GM12873 (cell line): ENCODE measurements at regions not wholly inside any gene's neighbourhood (a gene's known extent, or its start where the extent isn't known, plus 50 kb on each side); places are given as distances from the start of the nearest gene placed in this dataset.

Experiments
- TF ChIP-seq, protein P1 (sequence below): IDR thresholded peaks from 2 replicates; pipeline ENCODE4 v1.5.1; 2012; ENCODE audit warnings: low read depth, mild to moderate bottlenecking, moderate library complexity, low read length, control low read depth; ENCODE audit not compliant: insufficient read depth; ENCODE audit errors: missing control alignments

DNA sequence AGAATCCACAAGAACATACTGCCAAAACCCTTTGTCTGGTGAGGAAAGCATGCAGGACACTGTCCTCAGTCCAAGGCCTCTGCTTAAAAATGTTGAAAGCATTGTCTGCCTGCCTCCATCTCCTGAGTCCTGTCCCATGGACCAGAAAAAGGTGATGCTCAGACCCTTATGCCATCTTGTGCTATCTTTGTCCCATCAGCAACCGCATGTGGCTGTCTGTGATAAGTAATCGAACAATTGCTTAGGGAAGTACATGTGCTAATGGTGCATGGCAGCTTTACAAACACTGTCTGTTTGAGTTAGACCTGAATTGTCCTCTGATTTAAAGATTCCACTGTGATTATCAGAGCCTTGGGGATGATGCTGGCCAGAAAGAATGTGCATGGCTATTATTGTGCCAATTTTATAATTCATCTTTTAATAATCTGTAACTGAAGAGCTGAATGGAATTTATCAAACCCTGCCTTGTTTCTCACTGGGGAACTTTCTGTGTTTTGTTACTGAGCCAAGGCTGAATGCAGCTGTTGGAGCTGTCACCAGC lies 177.5 kb downstream of the DACT1 start:
- TF ChIP-seq, protein P1, sequence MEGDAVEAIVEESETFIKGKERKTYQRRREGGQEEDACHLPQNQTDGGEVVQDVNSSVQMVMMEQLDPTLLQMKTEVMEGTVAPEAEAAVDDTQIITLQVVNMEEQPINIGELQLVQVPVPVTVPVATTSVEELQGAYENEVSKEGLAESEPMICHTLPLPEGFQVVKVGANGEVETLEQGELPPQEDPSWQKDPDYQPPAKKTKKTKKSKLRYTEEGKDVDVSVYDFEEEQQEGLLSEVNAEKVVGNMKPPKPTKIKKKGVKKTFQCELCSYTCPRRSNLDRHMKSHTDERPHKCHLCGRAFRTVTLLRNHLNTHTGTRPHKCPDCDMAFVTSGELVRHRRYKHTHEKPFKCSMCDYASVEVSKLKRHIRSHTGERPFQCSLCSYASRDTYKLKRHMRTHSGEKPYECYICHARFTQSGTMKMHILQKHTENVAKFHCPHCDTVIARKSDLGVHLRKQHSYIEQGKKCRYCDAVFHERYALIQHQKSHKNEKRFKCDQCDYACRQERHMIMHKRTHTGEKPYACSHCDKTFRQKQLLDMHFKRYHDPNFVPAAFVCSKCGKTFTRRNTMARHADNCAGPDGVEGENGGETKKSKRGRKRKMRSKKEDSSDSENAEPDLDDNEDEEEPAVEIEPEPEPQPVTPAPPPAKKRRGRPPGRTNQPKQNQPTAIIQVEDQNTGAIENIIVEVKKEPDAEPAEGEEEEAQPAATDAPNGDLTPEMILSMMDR, result no peak

DNA sequence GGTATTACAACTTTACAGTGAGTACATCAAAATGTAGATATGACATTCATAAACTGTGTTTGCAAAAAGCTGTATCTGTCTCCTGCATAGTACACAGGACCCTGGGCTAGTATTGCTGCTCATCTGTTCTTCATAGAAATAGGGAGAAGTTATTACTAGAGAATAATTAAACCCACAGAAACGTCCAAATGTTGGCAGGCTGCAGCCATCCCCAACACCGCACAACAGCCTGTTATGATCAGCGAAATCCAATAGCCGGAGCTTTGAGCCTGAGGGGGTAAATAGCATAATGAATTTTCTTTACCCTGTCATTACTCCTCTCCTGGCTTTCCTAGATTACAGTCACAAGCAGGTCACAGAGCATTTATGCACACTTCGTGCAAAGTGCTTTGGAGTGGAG lies 178.0 kb downstream of the DACT1 start:
- TF ChIP-seq, protein P1, result no peak

DNA sequence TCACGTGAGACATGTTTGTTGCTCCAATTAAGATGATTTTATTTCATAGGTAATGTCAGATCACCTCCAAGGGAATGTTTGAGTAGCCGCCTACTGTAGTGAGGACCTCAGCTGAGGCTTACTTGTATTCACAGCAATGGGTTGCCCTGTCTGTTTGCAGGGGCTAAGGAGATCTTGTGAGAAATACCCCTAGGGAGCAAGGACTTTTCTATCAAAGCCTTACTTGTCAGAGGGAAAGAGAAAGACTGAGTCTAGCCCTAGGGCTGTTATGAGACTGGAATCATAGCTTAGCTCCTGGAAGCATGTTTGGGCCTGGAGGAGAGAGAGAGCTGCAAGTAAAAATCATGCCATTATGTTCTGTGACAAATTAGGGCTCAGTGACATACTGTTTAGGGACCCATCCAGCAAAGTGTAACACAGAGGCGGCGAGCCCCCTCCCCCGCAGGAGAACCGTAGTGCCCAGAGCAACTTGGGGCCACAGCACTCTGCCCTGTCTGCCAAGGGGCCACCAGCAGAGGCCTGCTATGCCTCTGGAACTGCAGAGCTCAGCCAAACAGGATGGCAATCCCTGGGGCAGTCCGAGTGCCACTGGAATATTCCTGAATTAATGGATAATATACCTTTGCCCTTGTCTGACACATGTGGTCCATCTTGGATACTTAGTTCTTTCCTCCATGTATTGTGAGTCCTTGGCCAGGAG lies 178.8 kb downstream of the DACT1 start:
- TF ChIP-seq, protein P1, result no peak

DNA sequence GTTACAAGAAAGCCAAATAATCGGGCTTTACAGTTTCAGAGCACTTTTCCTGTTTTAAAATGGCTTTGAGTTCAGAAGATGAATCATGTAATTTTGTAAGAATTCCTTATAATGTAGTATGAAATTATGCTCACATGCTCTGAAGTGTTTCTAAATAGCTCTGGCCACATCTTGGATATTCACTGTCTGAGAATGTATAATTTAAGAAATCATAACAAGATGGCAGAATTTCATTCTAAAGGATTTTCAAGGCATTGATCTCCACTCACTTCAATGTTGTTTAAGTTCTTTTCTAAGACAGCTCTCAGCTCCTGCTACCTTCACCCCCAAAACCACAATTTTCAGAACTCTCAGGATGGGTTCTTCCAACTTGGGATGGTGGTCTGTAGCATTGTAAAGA lies 180.1 kb downstream of the DACT1 start:
- TF ChIP-seq, protein P1, result no peak

DNA sequence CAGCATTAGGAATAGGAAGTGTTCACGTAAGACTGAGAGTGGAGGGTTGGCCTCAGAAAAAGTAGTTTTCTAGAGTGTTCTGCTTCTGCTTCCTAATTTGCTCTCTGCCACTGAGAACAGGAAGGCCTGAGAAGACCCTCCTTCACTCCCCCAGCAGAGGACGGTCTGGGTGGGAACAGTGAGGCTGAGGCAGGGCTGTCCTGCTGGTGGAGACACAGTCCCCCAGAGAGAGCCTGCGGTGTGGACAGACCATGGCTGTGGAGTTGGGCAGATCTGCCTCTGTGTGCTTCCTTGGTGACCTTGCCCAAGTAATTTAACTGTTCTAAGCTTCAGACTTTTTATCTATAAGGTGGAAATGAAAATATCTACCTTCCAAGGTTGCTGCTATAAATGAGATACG lies 182.3 kb downstream of the DACT1 start:
- TF ChIP-seq, protein P1, result no peak

DNA sequence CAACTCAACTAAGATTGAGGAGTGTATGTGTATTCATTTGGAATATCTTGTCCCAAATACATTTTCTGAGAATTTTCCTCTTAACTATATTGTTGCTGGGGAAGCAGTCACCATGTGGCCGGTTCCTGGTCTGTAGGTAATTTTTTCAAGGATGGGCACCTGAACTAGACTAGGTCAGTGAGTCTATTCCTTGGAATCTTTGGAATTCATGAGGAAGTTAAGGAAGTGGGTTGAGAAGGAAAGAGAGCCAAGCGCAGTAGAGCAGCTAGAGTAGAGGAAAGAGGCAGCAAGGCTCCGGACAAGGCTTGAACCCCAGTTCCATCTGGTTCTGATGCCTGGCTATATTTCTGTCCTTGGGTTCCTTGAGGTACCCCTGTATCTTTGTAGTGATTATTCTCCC lies 183.7 kb downstream of the DACT1 start:
- TF ChIP-seq, protein P1, result no peak

DNA sequence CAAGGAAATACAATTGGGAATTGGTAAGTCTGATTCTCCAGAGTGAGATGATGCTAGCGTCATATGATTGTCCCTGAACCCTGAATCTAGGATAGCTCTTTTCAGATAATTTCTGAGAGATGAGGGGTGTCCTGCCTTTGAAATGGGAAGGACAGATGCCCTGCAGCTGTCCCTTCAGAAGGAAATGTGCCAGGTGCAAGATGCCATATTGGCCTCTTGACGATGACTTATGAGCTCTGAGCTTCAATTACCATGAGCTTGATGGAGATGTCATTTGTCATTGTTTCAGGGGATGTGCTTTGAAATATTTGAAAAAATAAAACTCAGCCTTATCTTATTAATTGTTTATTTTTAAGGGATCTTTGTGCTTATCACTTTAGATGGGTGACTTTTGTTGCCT lies 185.1 kb downstream of the DACT1 start:
- TF ChIP-seq, protein P1, result no peak
